ENCODE measurements at regions not wholly inside any gene's neighbourhood (a gene's known extent, or its start where the extent isn't known, plus 50 kb on each side); places are given as distances from the start of the nearest gene placed in this dataset.

DNA sequence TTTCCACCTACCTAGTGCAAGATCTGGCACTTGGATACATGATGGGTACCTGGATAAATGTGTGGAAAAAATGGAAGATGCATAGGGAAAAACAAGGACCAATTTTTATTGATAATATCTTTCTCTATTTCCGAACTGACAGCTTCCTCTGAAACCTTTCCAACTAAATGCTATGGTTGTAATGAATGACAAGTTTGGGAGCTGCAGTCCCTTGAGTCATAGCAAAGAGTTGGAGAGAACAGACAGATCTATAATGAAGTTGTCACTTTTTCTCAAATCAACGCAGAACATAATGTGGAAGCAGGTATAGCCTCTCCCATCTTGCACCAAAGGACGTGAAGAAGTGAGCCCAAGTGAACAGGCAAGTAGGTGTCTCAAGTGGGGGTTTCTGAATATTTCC is 296.5 kb upstream of the KAZN start:
- TF ChIP-seq, protein P1, sequence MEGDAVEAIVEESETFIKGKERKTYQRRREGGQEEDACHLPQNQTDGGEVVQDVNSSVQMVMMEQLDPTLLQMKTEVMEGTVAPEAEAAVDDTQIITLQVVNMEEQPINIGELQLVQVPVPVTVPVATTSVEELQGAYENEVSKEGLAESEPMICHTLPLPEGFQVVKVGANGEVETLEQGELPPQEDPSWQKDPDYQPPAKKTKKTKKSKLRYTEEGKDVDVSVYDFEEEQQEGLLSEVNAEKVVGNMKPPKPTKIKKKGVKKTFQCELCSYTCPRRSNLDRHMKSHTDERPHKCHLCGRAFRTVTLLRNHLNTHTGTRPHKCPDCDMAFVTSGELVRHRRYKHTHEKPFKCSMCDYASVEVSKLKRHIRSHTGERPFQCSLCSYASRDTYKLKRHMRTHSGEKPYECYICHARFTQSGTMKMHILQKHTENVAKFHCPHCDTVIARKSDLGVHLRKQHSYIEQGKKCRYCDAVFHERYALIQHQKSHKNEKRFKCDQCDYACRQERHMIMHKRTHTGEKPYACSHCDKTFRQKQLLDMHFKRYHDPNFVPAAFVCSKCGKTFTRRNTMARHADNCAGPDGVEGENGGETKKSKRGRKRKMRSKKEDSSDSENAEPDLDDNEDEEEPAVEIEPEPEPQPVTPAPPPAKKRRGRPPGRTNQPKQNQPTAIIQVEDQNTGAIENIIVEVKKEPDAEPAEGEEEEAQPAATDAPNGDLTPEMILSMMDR (IDR thresholded peaks at IDR 0.05; ENCODE audit: poor library complexity): no peak
- TF ChIP-seq EZH2phosphoT487 (IDR thresholded peaks at IDR 0.05; ENCODE audit: low read depth, severe bottlenecking, unreplicated experiment): no peak

All from hepatocyte (in vitro differentiated cells).